ENCODE measurements at regions not wholly inside any gene's neighbourhood (a gene's known extent, or its start where the extent isn't known, plus 50 kb on each side); places are given as distances from the start of the nearest gene placed in this dataset.

GRCh38 chr2:37471994-37472393, 127.6 kb downstream of the QPCT start:
- no peak for DNase-seq (ENCODE audit: low spot score)

- no peak for DNase-seq (ENCODE audit: low spot score)
Measured at GRCh38 chr2:37472959-37473358, 128.5 kb downstream of the QPCT start.

GRCh38 chr2:37476411-37476810, 132.0 kb downstream of the QPCT start:
- no peak for DNase-seq (ENCODE audit: low spot score)

- no peak for DNase-seq (ENCODE audit: low spot score)
Measured at GRCh38 chr2:37477921-37478320, 133.5 kb downstream of the QPCT start.

- no peak for DNase-seq (ENCODE audit: low spot score)
Measured at GRCh38 chr2:37481244-37481643, 136.8 kb downstream of the QPCT start.

GRCh38 chr2:37489041-37489456, 144.6 kb downstream of the QPCT start:
- no peak for DNase-seq (ENCODE audit: low spot score)

GRCh38 chr2:37489536-37489935, 145.1 kb downstream of the QPCT start:
- no peak for DNase-seq (ENCODE audit: low spot score)

GRCh38 chr2:37493425-37493824, 149.0 kb downstream of the QPCT start:
- DNase-seq (ENCODE audit: low spot score): no peak

- DNase-seq (ENCODE audit: low spot score): no peak
Measured at GRCh38 chr2:37499113-37499512, 154.7 kb downstream of the QPCT start.

GRCh38 chr2:37500031-37500430, 155.6 kb downstream of the QPCT start:
- DNase-seq (ENCODE audit: low spot score): no peak

- DNase-seq (ENCODE audit: low spot score): no peak
Measured at GRCh38 chr2:37501113-37501512, 156.7 kb downstream of the QPCT start.

- DNase-seq (ENCODE audit: low spot score): no peak
Measured at GRCh38 chr2:37506407-37507050, 162.1 kb downstream of the QPCT start.

GRCh38 chr2:37507051-37507410, 162.6 kb downstream of the QPCT start:
- DNase-seq (ENCODE audit: low spot score): no peak

GRCh38 chr2:37507703-37508102, 163.3 kb downstream of the QPCT start:
- no peak for DNase-seq (ENCODE audit: low spot score)

- no peak for DNase-seq (ENCODE audit: low spot score)
Measured at GRCh38 chr2:37512971-37513370, 158.5 kb downstream of the CDC42EP3 start.

- DNase-seq (ENCODE audit: low spot score): no peak
Measured at GRCh38 chr2:37523814-37524362, 147.6 kb downstream of the CDC42EP3 start.

GRCh38 chr2:37526323-37526722, 145.1 kb downstream of the CDC42EP3 start:
- DNase-seq (ENCODE audit: low spot score): no peak

GRCh38 chr2:37526856-37527255, 144.6 kb downstream of the CDC42EP3 start:
- DNase-seq (ENCODE audit: low spot score): no peak

- DNase-seq (ENCODE audit: low spot score): peak; percentile 14
Measured at GRCh38 chr2:37527361-37527760, 144.1 kb downstream of the CDC42EP3 start.

- no peak for DNase-seq (ENCODE audit: low spot score)
Measured at GRCh38 chr2:37529830-37530415, 141.5 kb downstream of the CDC42EP3 start.

- no peak for DNase-seq (ENCODE audit: low spot score)
Measured at GRCh38 chr2:37532503-37532902, 138.9 kb downstream of the CDC42EP3 start.

- DNase-seq (ENCODE audit: low spot score): no peak
Measured at GRCh38 chr2:37537316-37537715, 134.1 kb downstream of the CDC42EP3 start.

- DNase-seq (ENCODE audit: low spot score): no peak
Measured at GRCh38 chr2:37541516-37541915, 129.9 kb downstream of the CDC42EP3 start.

- DNase-seq (ENCODE audit: low spot score): no peak
Measured at GRCh38 chr2:37543999-37544557, 127.4 kb downstream of the CDC42EP3 start.
